Spleen (tissue), 7 donors: ENCODE measurements at regions not wholly inside any gene's neighbourhood (a gene's known extent, or its start where the extent isn't known, plus 50 kb on each side); places are given as distances from the start of the nearest gene placed in this dataset.
A peak's percentile ranks its signal among the peaks of the same experiment; 100 is the strongest.

Experiments used
- POLR2A ChIP-seq, 3 donors: fragments of 450-650 bp; IDR thresholded peaks; one replicate each; pipeline ENCODE4 v1.5.1; 2017; ENCODE audit warnings: antibody characterized with exemption in 3 of 3, mild to moderate bottlenecking in 1 of 3
- POLR2AphosphoS5 ChIP-seq, 3 donors: sonication (generic); formaldehyde crosslinking; IDR thresholded peaks; one replicate each; pipeline ENCODE4 v1.5.1; 2017; ENCODE audit warnings: antibody characterized with exemption in 3 of 3
- TF ChIP-seq, protein P1 (sequence below), 11 experiments: fragments of 200-600 bp in 7 of 11; fragments of 450-650 bp in 4 of 11; sonication (generic) in 4 of 11; IDR thresholded peaks in 8 of 11; conservative IDR thresholded peaks in 3 of 11; 1 replicate in 7 of 11; 2 replicates in 4 of 11; pipeline versions ENCODE4 v1.4.0 to v1.8.0; 2016 to 2021; ENCODE audit warnings: antibody characterized with exemption in 11 of 11, inconsistent platforms in 4 of 11, mild to moderate bottlenecking in 1 of 11
- donor health status: DM: no; HTN: no; CAD: no; lungs with moderate emphysema.
- donor health status: DM: no; HTN: no; CAD: no.
- donor health status: DM: no; HTN: no; CAD: no.

DNA sequence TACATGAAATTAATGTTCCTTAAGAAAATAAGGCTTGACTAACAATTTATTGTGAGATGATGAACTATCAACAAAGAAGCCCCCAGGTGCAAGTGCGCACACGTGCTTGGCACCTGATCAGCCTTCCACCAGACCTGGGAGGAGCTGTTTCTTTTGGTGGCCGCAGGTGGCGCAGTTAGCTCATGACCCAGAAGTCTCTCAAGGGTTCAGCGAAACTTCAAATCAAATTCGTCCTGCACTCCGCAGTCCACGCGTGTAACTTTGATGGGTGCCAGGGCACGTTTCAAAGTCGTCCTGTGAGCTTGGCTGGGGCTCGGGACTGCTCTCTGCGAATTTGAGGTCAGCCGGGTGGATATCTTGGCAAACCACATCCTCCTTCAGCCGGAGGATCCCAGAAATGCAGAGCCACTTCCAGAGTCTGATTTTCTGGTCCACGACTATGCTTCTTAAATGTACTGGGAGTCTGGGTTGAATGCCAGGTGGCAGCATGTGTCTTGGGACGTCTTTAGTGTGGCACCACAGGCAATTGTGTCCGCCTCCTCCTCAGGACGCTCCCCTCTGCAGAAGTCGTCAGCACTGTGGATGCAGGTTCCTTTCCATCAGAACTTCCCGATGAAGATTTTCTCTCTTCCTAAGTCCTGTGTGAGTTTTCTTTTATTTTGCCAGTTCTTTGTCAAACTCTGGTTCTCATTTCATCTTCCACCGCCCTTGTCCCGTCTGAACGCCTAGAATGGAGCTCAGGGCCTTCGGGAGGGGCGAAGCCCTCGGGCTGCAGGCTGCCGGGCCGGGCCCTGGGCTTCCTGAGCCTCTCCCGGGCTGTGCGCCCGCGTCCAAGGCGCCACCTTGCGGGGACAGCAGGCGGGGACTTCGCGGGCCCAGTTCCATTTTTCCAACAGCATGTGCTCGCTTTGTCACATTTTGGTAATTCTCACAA, 61.3 kb upstream of the RAPGEF4 start:
- TF ChIP-seq, protein P1, sequence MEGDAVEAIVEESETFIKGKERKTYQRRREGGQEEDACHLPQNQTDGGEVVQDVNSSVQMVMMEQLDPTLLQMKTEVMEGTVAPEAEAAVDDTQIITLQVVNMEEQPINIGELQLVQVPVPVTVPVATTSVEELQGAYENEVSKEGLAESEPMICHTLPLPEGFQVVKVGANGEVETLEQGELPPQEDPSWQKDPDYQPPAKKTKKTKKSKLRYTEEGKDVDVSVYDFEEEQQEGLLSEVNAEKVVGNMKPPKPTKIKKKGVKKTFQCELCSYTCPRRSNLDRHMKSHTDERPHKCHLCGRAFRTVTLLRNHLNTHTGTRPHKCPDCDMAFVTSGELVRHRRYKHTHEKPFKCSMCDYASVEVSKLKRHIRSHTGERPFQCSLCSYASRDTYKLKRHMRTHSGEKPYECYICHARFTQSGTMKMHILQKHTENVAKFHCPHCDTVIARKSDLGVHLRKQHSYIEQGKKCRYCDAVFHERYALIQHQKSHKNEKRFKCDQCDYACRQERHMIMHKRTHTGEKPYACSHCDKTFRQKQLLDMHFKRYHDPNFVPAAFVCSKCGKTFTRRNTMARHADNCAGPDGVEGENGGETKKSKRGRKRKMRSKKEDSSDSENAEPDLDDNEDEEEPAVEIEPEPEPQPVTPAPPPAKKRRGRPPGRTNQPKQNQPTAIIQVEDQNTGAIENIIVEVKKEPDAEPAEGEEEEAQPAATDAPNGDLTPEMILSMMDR (IDR thresholded peaks at IDR 0.05 in 8 of 11, conservative IDR thresholded peaks at IDR 0.05 in 3 of 11): peak in 9 of 11 experiments; percentile 33 to 73 (median 51)
- TF ChIP-seq POLR2A (IDR thresholded peaks at IDR 0.05) (no peak), POLR2AphosphoS5 (IDR thresholded peaks at IDR 0.05) (peak in 2 of 3 donors; percentile 11 to 30)
